Kidney (tissue), 13 donors: ENCODE measurements at regions not wholly inside any gene's neighbourhood (a gene's known extent, or its start where the extent isn't known, plus 50 kb on each side); places are given as distances from the start of the nearest gene placed in this dataset.

ENCODE experiments used
- DNase-seq, 5 donors: peaks; one replicate each; pipeline ENCODE4 v3.0.0-alpha.2; 2013 to 2020
- FAIRE-seq: peaks from 2 replicates; lab custom pipeline; 2012; peaks lifted over from hg19 to GRCh38; lab: Jason Lieb, UNC
- H3K27ac ChIP-seq, 2 donors: one replicate each; pipeline ENCODE4 v1.7.0; 2013; ENCODE audit warnings: low read depth in 2 of 2, low read length in 2 of 2, inconsistent platforms in 1 of 2
- H3K27me3 ChIP-seq: one replicate; pipeline ENCODE4 v1.7.1; 2013; ENCODE audit warnings: low read length, inconsistent platforms; ENCODE audit not compliant: control insufficient read depth, insufficient read depth
- H3K36me3 ChIP-seq, 3 donors: one replicate each; pipeline versions ENCODE4 v1.7.0 to v1.7.1; 2013; ENCODE audit warnings: low read length in 3 of 3, control low read depth in 1 of 3, inconsistent platforms in 1 of 3; ENCODE audit not compliant: insufficient read depth in 3 of 3, control insufficient read depth in 2 of 3
- H3K4me1 ChIP-seq, 3 donors: one replicate each; pipeline versions ENCODE4 v1.7.0 to v1.7.1; 2013; ENCODE audit warnings: low read length in 3 of 3, inconsistent platforms in 1 of 3, low read depth in 1 of 3; ENCODE audit not compliant: control insufficient read depth in 2 of 3, insufficient read depth in 2 of 3
- H3K4me3 ChIP-seq, 3 donors: one replicate each; pipeline versions ENCODE4 v1.7.0 to v1.8.1; 2013; ENCODE audit warnings: low read length in 3 of 3, control low read depth in 1 of 3, inconsistent platforms in 1 of 3
- H3K9ac ChIP-seq, 3 donors: one replicate each; pipeline versions ENCODE4 v1.7.0 to v1.7.1; 2013; ENCODE audit warnings: low read length in 3 of 3, control low read depth in 1 of 3, inconsistent platforms in 1 of 3
- H3K9me3 ChIP-seq, 3 donors: one replicate each; pipeline versions ENCODE4 v1.7.0 to v1.7.1; 2013; ENCODE audit warnings: low read length in 3 of 3, control low read depth in 1 of 3, inconsistent platforms in 1 of 3; ENCODE audit not compliant: control insufficient read depth in 2 of 3, insufficient read depth in 1 of 3
- CTCF ChIP-seq: IDR thresholded peaks from 3 replicates; pipeline ENCODE4 v1.5.1; 2012; ENCODE audit warnings: mild to moderate bottlenecking, moderate library complexity, borderline replicate concordance; ENCODE audit not compliant: insufficient read depth; ENCODE audit errors: extremely low read depth
- intact Hi-C: fragments of 100-400 bp; cut with DNase I; formaldehyde crosslinking; loops from one replicate; pipeline ENCODE4 v1.11.1; 2022
- donor health status: control.
- donor health status: control.
- donor health status: control.
- donor health status: control.
- donor health status: control.
- donor health status: DM: yes; HTN: yes; CAD: no.
- donor health status: Normal renal cell carcinoma (clear cell type).

DNA sequence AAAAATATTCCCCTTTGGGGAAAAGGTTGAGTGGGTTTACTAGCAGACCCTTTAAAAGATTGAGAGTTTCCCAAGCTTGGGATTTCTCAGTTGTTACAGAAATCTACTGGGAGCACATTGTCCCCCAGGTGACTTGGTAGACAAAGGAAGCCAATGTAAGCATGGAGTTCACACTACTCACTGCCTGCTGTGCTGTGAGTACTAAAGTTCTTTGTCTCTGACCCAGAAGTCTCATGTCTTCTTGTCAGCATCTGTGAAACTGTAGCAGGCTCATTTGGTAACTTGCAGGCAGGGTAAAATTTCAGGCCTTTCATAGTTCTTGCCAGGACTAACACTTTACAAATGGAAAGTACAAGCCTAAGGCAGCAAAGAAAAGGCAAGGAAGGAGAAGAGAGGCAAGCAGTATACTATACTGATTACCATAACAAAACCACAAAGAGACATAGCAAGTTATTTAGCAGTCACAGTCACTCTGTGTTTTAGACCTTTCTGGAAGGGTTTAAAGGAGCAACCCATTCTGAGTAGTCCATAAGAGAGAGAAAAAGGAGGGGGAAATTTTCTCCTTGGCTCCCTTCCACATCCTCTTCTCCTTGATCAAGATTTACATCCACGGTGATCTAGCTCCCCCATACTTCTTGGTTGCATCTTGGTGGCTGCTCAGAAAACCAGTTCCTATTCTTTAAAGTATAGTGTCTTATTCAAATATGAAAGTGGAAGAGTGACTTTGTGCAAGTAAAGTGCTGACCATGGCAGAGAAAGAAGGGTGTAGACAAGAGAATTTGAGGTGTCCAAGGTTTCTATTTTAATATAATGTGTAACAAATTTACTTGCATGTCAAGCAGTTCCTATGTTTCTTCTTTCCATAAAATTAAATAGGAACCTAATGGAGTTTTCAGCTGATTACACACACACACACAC is 160.0 kb upstream of the PDE5A start:
- intact Hi-C loops: no loop called here
- Histone ChIP-seq H3K4me1 (no peaks in the 10 kb centered on the region), H3K9ac (no peak overlapping the region), H3K36me3 (no peaks in the 10 kb centered on the region), H3K4me3 (no peak overlapping the region), H3K27me3 (no peaks in the 10 kb centered on the region), H3K27ac (no peak overlapping the region), H3K9me3 (no peaks in the 10 kb centered on the region)
- FAIRE-seq (no peak), DNase-seq (no peak)
- TF ChIP-seq CTCF: no peak

GRCh38 chr4:119785963-119786362 is 157.4 kb upstream of the PDE5A start:
- DNase-seq (peak in 2 of 5 donors; percentile 4 to 12), FAIRE-seq (no peak)
- Histone ChIP-seq H3K27me3 (no peaks in the 10 kb centered on the region), H3K4me3 (no peak overlapping the region), H3K36me3 (no peaks in the 10 kb centered on the region), H3K27ac (no peak overlapping the region), H3K9me3 (no peaks in the 10 kb centered on the region), H3K4me1 (no peaks in the 10 kb centered on the region), H3K9ac (no peak overlapping the region)
- intact Hi-C loops: no loop called here
- peak; percentile 5 for TF ChIP-seq CTCF

- H3K9ac ChIP-seq: no peak overlapping the region
- no peak overlapping the region for H3K27ac ChIP-seq
- H3K36me3 ChIP-seq: no peaks in the 10 kb centered on the region
- no peaks in the 10 kb centered on the region for H3K4me1 ChIP-seq
- H3K27me3 ChIP-seq: no peaks in the 10 kb centered on the region
- DNase-seq (no peak), FAIRE-seq (no peak)
- intact Hi-C loops: no loop called here
- no peak overlapping the region for H3K4me3 ChIP-seq
- TF ChIP-seq CTCF: no peak
- H3K9me3 ChIP-seq: no peaks in the 10 kb centered on the region
Measured at GRCh38 chr4:119783189-119783983, 154.8 kb upstream of the PDE5A start.
